GM12892 (cell line): ENCODE measurements at regions not wholly inside any gene's neighbourhood (a gene's known extent, or its start where the extent isn't known, plus 50 kb on each side); places are given as distances from the start of the nearest gene placed in this dataset.

Experiments used
- POLR2A ChIP-seq: IDR thresholded peaks from 2 replicates; pipeline ENCODE4 v1.6.1; 2011; ENCODE audit warnings: low read depth, low read length, control low read depth
- POLR2AphosphoS5 ChIP-seq: IDR thresholded peaks from 2 replicates; pipeline ENCODE4 v1.6.1; 2011; ENCODE audit warnings: low read depth, low read length, control low read depth
- TAF1 ChIP-seq: IDR thresholded peaks from 2 replicates; pipeline ENCODE4 v1.6.1; 2011; ENCODE audit warnings: low read depth, mild to moderate bottlenecking, control low read depth, low read length, borderline replicate concordance

- TF ChIP-seq TAF1 = no peak
- no peak for TF ChIP-seq POLR2A
- no peak for TF ChIP-seq POLR2AphosphoS5
Observed at GRCh38 chr6:144820270-144820669, 535.1 kb downstream of the UTRN start.
